OCI-LY3 (cell line): ENCODE measurements at regions not wholly inside any gene's neighbourhood (a gene's known extent, or its start where the extent isn't known, plus 50 kb on each side); places are given as distances from the start of the nearest gene placed in this dataset.

Experiments
- H2AFZ ChIP-seq: fragments of 200-600, 300-600 bp; shearing (Covaris generic); 2 replicates; pipeline ENCODE4 v1.6.0; 2014; ENCODE audit warnings: antibody characterized with exemption, low read depth, low read length
- H3K27ac ChIP-seq: fragments of 200-600, 300-600 bp; sonication (generic); 2 replicates; pipeline ENCODE4 v1.5.1; 2014; ENCODE audit warnings: mild to moderate bottlenecking, low read length, moderate library complexity, mixed read lengths
- H3K27me3 ChIP-seq: fragments of 200-600, 300-600 bp; sonication (generic); 2 replicates; pipeline ENCODE4 v1.6.1; 2014; ENCODE audit warnings: low read depth, low read length, mixed read lengths
- H3K36me3 ChIP-seq: fragments of 200-600, 300-600 bp; sonication (generic); replicated peaks from 2 replicates; pipeline ENCODE3; 2014; ENCODE audit warnings: low read depth, low read length, mixed read lengths
- H3K4me1 ChIP-seq: fragments of 300-600, 200-600 bp; sonication (generic); 2 replicates; pipeline ENCODE4 v1.6.1; 2014; ENCODE audit warnings: low read length, mixed read lengths
- H3K4me2 ChIP-seq: fragments of 200-600, 300-600 bp; sonication (generic); 2 replicates; pipeline ENCODE4 v1.6.1; 2014; ENCODE audit warnings: low read length, mixed read lengths
- H3K4me3 ChIP-seq: fragments of 300-600, 200-600 bp; sonication (generic); 2 replicates; pipeline ENCODE4 v1.5.1; 2014; ENCODE audit warnings: antibody characterized with exemption, mild to moderate bottlenecking, low read length, moderate library complexity
- H3K79me2 ChIP-seq: fragments of 300-600, 200-600 bp; shearing (Covaris generic); 2 replicates; pipeline ENCODE4 v1.6.1; 2014; ENCODE audit warnings: mild to moderate bottlenecking, low read length, mixed read lengths
- H3K9ac ChIP-seq: fragments of 300-600, 200-600 bp; shearing (Covaris generic); 2 replicates; pipeline ENCODE4 v1.6.0; 2014; ENCODE audit warnings: mild to moderate bottlenecking, low read length, moderate library complexity
- H3K9me3 ChIP-seq: fragments of 200-600, 300-600 bp; shearing (Covaris generic); 2 replicates; pipeline ENCODE4 v1.6.1; 2014; ENCODE audit warnings: low read length, mixed read lengths; ENCODE audit not compliant: insufficient read depth
- H4K20me1 ChIP-seq: fragments of 200-600, 300-600 bp; sonication (generic); 2 replicates; pipeline ENCODE4 v1.6.1; 2016; ENCODE audit warnings: low read length, mixed read lengths; ENCODE audit not compliant: insufficient read depth
- CTCF ChIP-seq: fragments of 200-600, 300-600 bp; sonication (generic); IDR thresholded peaks from 2 replicates; pipeline ENCODE4 v1.5.1; 2014; ENCODE audit warnings: antibody characterized with exemption, low read length, low read depth
- EZH2phosphoT487 ChIP-seq: fragments of 200-600 bp; shearing (Covaris generic); IDR thresholded peaks from 2 replicates; pipeline ENCODE4 v1.6.1; 2018; ENCODE audit warnings: antibody characterized with exemption, mixed run types, low read depth

GRCh38 chr2:16326711-16327300 lies 338.8 kb downstream of the CYRIA start:
- Histone ChIP-seq H4K20me1 (no peaks in the 10 kb centered on the region), H3K9me3 (no peaks in the 10 kb centered on the region), H2AFZ (no peak overlapping the region), H3K4me2 (no peak overlapping the region), H3K27ac (no peak overlapping the region), H3K27me3 (peaks cover 19% of the 10 kb centered on the region; the same call in 1 of the 2 replicates), H3K36me3 (no peaks in the 10 kb centered on the region), H3K4me1 (no peaks in the 10 kb centered on the region), H3K4me3 (no peak overlapping the region), H3K79me2 (no peaks in the 10 kb centered on the region), H3K9ac (no peak overlapping the region)
- no peak for TF ChIP-seq CTCF
- TF ChIP-seq EZH2phosphoT487, result no peak

- no peak overlapping the region for H3K9ac ChIP-seq
- H3K4me1 ChIP-seq, result no peaks in the 10 kb centered on the region
- no peaks in the 10 kb centered on the region for H3K9me3 ChIP-seq
- H2AFZ ChIP-seq, result no peak overlapping the region
- H3K27ac ChIP-seq, result no peak overlapping the region
- no peak overlapping the region for H3K4me3 ChIP-seq
- no peaks in the 10 kb centered on the region for H3K79me2 ChIP-seq
- no peaks in the 10 kb centered on the region for H3K36me3 ChIP-seq
- no peak overlapping the region for H3K4me2 ChIP-seq
- no peaks in the 10 kb centered on the region for H4K20me1 ChIP-seq
- no peak for TF ChIP-seq EZH2phosphoT487
- TF ChIP-seq CTCF, result no peak
- H3K27me3 ChIP-seq, result peaks cover 16% of the 10 kb centered on the region; the same call in 1 of the 2 replicates
Measured at GRCh38 chr2:16325976-16326510, 339.6 kb downstream of the CYRIA start.

- Histone ChIP-seq H3K27ac (no peak overlapping the region), H3K27me3 (peaks cover 16% of the 10 kb centered on the region; the same call in 1 of the 2 replicates), H3K79me2 (no peaks in the 10 kb centered on the region), H3K36me3 (no peaks in the 10 kb centered on the region), H4K20me1 (no peaks in the 10 kb centered on the region), H3K4me3 (no peak overlapping the region), H3K9me3 (no peaks in the 10 kb centered on the region), H3K4me2 (no peak overlapping the region), H2AFZ (no peak overlapping the region), H3K9ac (no peak overlapping the region), H3K4me1 (no peaks in the 10 kb centered on the region)
- TF ChIP-seq EZH2phosphoT487 (no peak), CTCF (no peak)
Measured at GRCh38 chr2:16325016-16325975, 340.3 kb downstream of the CYRIA start.

GRCh38 chr2:16324544-16324937 lies 341.1 kb downstream of the CYRIA start:
- Histone ChIP-seq H3K4me1 (no peaks in the 10 kb centered on the region), H3K27me3 (peaks cover 16% of the 10 kb centered on the region; the same call in 1 of the 2 replicates), H2AFZ (no peak overlapping the region), H3K9me3 (no peaks in the 10 kb centered on the region), H3K27ac (no peak overlapping the region), H4K20me1 (no peaks in the 10 kb centered on the region), H3K36me3 (no peaks in the 10 kb centered on the region), H3K4me3 (no peak overlapping the region), H3K79me2 (no peaks in the 10 kb centered on the region), H3K4me2 (no peak overlapping the region), H3K9ac (no peak overlapping the region)
- TF ChIP-seq CTCF (no peak), EZH2phosphoT487 (no peak)
